ENCODE measurements at regions not wholly inside any gene's neighbourhood (a gene's known extent, or its start where the extent isn't known, plus 50 kb on each side); places are given as distances from the start of the nearest gene placed in this dataset.
A peak's percentile ranks its signal among the peaks of the same experiment; 100 is the strongest.
"Not testable (repeated sequence)": the region's sequence is repeated elsewhere in the genome, so short reads cannot be mapped to it uniquely, and the experiment has no call there.

- no peak for DNase-seq
Observed at GRCh38 chr2:7830616-7831015, 851.2 kb upstream of the ID2 start.

GRCh38 chr2:7835151-7835550 is 846.7 kb upstream of the ID2 start:
- no peak for DNase-seq

DNA sequence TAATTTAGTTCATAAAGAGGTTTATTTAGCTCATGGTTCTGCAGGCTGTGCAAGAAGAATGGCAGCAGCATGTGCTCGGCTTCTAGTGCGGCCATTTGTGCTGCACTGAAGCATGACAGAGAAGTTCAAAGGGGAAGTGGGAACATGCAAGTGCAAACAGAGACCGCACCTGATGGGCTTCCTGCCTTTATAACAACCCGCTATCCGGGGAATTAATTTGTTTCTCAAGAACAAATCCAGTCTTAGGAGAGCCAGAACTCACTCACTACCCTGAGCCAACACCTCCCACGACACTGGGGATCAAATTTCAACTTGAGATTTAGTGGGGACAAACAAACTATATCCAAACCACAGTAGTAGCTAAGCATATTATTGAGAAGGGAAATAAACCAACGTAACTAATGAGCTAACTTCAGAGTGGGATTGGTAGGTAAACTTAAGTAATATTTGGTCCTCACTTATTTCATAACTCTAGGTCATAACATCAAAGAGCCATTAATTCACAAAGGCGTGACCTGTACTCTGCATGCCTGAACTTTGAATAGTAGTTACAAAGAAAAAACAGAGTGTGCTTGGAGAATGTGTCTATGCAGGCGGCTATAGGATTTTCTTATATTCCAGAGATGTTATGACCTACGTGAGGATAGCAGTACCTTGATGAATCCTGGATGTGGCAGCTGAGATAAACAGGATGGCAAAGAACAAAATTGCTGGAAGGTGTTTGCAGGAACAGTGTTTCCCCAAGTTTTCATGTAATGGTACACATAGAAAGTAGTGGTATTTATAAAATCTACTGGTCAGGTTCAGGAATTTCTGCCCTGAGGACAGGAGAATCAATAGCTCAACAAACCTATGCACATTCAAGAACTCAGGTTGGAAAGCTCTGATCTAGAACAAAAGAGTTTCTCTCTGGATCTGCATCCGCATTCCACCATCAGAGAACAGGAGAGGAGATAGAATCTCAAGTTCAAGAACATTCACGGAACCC is 845.9 kb upstream of the ID2 start:
- DNase-seq = peak in 1 of 2 donors; percentile 20

- DNase-seq = no peak
Observed at GRCh38 chr2:7837237-7837760, 844.6 kb upstream of the ID2 start.

- no peak for DNase-seq
Observed at GRCh38 chr2:7838669-7839068, 843.2 kb upstream of the ID2 start.

- DNase-seq = no peak
Observed at GRCh38 chr2:7840651-7841380, 841.0 kb upstream of the ID2 start.

- DNase-seq = peak in 1 of 2 donors; percentile 25
Observed at GRCh38 chr2:7841751-7842150, 840.1 kb upstream of the ID2 start.

GRCh38 chr2:7844414-7844965 is 837.4 kb upstream of the ID2 start:
- DNase-seq = no peak

DNA sequence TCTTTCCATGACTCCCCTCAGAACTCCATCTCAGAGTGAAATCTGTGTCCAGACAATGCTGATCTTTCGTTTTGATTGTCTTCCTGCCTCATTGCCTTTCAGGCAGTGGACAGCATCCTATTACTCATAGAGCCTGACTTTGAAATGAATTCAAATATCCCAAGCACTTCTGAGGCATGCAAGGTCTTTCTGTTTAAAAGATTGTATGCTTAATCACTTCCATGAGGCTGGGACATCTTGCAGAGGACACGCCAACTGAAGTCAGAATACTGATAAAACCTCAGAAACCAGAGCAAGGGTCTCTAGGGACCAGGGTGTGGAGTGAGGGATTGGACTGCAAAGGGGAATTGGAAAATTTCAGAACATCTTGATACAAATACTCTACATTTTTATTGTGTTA is 836.5 kb upstream of the ID2 start:
- no peak for DNase-seq

DNA sequence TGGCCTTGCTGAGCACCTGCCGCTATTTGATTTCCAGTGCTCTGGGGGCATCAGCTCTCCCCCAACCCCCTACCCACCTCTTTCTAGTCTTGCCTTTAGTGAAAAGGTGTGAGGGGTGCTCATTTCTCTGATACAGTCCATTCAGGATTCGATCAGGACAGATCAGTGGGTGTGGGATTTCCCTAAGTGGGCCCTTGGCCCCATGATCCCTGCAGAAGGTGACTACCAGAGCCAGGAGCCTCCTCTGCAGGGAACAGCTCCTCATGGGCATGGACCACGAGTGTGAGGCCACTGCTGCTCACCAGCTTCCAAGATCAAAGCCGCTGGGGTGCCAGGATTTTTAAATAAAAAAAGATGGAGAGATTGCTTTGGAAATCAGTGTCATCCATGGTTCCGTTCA is 835.2 kb upstream of the ID2 start:
- no peak for DNase-seq

- no peak for DNase-seq
Observed at GRCh38 chr2:7847321-7847720, 834.5 kb upstream of the ID2 start.

DNA sequence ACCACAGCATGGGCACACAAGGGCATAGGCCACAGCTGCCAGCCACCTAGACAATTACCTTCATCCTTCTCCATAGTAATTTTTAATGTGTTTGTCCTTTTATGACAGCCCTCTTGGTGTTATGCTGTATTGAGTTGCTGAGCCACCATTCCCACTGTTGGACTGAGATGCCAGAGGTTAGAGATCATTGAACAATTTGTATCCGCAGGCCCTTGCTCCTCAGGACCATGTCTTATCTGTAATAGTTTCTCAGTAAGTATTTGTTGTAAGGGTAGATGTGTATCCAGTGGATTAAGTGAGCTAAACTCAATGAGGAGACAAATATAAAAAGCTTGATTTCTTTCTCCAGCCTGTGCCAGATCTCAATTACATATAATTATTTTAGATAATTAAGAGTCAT is 832.8 kb upstream of the ID2 start:
- no peak for DNase-seq

DNA sequence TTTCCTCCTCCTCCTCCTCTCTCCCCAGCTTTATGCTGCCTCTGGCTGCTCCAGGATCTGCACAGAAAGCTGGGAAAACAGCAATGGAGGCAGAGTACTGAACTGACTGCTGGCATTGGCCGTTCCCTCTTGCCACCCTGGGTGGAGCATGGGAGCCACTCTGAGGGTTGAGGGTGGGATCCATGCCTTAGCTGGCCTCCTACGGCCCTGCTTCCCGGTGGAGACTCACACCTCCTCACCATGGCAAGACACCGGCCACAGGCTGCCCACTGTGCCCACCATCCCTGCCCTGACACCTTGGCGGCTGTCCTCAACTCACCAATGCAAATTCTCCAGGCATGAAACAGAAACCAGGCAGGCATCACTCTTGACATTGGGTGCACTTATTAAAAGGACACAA is 832.3 kb upstream of the ID2 start:
- no peak for DNase-seq

GRCh38 chr2:7852546-7852945 is 829.3 kb upstream of the ID2 start:
- no peak for DNase-seq

- no peak for DNase-seq
Observed at GRCh38 chr2:7857904-7858303, 824.0 kb upstream of the ID2 start.

DNA sequence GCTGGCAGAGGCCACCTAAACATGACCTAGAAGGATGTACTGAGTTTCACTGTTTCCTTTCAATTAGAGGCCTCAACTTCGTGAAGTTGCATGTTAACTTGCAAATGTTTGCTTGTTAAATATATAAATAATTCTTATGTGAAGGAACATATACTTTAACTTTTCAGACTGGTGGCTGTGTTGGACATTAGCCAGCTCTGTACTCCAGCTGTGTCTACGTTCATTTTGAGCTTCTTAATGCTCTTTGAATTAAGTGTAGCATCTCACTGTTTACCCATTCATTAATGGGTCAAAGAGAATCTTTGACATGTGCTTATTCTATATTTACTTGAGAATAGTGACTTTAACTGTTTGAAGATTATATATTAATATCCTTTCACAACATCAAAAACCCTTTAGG is 823.2 kb upstream of the ID2 start:
- DNase-seq = no peak

GRCh38 chr2:7860693-7861092 is 821.2 kb upstream of the ID2 start:
- no peak for DNase-seq

DNA sequence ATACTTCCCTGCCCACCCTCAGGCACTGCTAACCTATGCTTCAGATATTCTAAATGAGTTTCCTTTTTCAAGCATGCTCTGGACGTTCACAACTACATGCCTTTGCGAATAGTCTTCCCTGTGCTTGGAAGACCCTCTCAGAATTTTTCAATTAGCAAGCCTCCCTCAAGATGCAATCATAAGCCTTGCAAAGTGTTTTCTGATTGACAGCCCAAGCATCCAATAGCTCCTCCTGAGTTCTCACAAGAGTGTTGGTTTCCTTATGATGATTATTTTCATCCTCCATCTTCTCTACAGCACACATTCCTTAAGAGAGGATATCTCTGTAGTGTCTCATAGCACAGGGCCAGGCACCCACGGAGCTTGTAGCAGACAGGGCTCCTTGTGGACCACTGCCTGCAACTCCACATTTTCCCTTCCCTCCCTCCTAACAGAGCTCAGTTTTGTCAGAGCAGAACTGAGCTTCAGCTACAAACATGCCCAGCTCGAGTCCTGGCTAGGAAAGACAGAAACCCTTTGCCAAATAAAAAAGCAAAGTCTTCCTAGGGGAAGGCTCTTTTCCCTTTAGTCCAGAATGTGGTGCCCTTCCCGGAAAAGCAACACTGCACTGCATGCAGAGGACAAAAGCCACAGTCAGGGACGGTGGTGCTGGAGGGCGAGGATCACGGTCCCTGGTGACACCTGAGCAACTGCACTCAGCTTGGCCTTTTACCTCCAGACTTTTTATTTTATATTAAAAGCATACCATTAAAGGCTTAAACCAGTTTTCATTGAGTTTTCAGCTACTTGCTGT is 819.8 kb upstream of the ID2 start:
- no peak for DNase-seq

GRCh38 chr2:7866104-7866503 is 815.8 kb upstream of the ID2 start:
- DNase-seq = no peak

GRCh38 chr2:7866825-7867224 is 815.0 kb upstream of the ID2 start:
- DNase-seq = peak in 1 of 2 donors; percentile 18

DNA sequence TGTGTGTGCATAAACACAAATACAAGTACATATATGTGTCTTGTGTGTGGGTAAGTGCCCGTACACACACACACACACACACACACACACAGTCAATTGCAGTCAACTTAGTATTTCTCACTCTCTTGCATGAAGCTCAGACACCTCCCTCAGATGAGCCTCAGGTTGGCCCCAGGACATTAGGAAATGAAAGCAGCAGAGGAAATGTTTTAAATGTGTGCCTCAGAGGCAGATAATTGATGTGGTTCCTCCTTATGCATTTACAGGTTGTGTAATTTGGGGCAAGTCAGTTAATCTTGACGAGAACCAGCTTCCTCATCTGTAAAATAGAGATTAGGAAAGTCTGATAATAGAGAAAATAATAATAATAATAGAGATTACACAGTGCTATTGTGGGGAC is 814.0 kb upstream of the ID2 start:
- peak; percentile 12 to 53 for DNase-seq

GRCh38 chr2:7868836-7869235 is 813.0 kb upstream of the ID2 start:
- no peak for DNase-seq

DNA sequence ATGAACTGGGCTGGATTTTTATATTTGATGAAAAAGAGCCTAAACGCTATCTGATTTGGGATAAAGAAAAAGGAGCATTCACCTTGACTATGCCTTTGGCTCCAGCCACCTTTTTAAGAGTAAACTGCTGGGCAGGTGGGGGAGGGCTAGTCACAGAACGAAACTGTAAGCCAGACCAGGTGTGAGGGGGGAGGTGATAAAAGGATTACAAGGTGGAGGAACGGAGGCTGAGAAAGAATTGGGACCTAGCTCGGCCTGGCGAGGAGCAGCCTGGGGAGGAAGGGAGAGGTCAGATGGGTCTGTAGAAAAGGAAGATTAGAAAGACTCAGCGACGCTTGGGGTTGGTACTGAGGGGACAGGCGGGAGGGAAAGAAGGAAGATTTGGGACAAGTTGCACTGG is 805.4 kb upstream of the ID2 start:
- not testable (repeated sequence) for DNase-seq

Data from CD4-positive, alpha-beta T cell treated with Interleukin-1 beta for 1 hour (primary cell).